ENCODE measurements at regions not wholly inside any gene's neighbourhood (a gene's known extent, or its start where the extent isn't known, plus 50 kb on each side); places are given as distances from the start of the nearest gene placed in this dataset.
"Not testable (repeated sequence)": the region's sequence is repeated elsewhere in the genome, so short reads cannot be mapped to it uniquely, and the experiment has no call there.

DNA sequence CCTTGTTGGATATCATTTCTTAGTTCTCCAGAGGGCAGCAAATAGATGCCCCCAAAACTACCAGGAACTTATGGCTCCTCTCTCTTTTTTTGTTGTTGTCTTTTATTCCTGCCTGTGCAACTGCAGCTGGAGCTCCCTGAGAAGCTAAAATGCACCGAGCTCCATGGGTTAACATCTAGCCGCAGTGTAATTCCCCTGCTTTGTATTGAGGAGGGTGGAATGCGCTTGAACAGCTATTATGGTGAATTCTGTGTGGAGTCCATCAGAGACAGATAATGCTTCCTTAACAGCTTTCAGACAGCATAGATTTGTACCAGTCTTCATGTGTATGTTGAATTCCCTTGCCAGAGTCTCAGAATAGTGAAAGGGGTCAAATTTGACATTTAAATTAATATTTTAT, 475.2 kb upstream of the FRG2C start:
- Histone ChIP-seq H3K9me3 (ENCODE audit: control insufficient read depth, insufficient read depth, low read depth, low read length) (no peaks in the 10 kb centered on the region), H4K20me1 (ENCODE audit: control insufficient read depth, extremely low read depth, insufficient read depth, low read length) (no peaks in the 10 kb centered on the region), H3K36me3 (ENCODE audit: control insufficient read depth, insufficient read depth, low read length) (no peaks in the 10 kb centered on the region), H3K4me2 (ENCODE audit: extremely low read depth, insufficient read depth, low read length) (no peak overlapping the region), H2AFZ (ENCODE audit: low read length) (no peak overlapping the region), H3K4me1 (ENCODE audit: control insufficient read depth, extremely low read depth, insufficient read depth, low read length) (no peaks in the 10 kb centered on the region), H3K27ac (ENCODE audit: insufficient read depth, low read length) (no peak overlapping the region), H3K9ac (ENCODE audit: insufficient read depth, low read length) (no peak overlapping the region), H3K27me3 (ENCODE audit: control insufficient read depth, insufficient read depth, low read length) (no peaks in the 10 kb centered on the region), H3K79me2 (ENCODE audit: control insufficient read depth, insufficient read depth, low read length) (no peaks in the 10 kb centered on the region), H3K4me3 (replicated peaks in 1 of 4; ENCODE audit: control extremely low read depth in 1 of 4, insufficient read depth in 1 of 4, low read depth in 3 of 4, low read length in 4 of 4) (no peak overlapping the region)
- TF ChIP-seq EZH2 (IDR thresholded peaks at IDR 0.05; ENCODE audit: low read length, missing control alignments) = no peak
- TF ChIP-seq, protein P1, sequence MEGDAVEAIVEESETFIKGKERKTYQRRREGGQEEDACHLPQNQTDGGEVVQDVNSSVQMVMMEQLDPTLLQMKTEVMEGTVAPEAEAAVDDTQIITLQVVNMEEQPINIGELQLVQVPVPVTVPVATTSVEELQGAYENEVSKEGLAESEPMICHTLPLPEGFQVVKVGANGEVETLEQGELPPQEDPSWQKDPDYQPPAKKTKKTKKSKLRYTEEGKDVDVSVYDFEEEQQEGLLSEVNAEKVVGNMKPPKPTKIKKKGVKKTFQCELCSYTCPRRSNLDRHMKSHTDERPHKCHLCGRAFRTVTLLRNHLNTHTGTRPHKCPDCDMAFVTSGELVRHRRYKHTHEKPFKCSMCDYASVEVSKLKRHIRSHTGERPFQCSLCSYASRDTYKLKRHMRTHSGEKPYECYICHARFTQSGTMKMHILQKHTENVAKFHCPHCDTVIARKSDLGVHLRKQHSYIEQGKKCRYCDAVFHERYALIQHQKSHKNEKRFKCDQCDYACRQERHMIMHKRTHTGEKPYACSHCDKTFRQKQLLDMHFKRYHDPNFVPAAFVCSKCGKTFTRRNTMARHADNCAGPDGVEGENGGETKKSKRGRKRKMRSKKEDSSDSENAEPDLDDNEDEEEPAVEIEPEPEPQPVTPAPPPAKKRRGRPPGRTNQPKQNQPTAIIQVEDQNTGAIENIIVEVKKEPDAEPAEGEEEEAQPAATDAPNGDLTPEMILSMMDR (conservative IDR thresholded peaks at IDR 0.05 in 1 of 2, IDR thresholded peaks at IDR 0.05 in 1 of 2; ENCODE audit: low read depth in 1 of 2, low read length in 2 of 2) = no peak
- no peak for DNase-seq (ENCODE audit: low read depth in 2 of 2)

DNA sequence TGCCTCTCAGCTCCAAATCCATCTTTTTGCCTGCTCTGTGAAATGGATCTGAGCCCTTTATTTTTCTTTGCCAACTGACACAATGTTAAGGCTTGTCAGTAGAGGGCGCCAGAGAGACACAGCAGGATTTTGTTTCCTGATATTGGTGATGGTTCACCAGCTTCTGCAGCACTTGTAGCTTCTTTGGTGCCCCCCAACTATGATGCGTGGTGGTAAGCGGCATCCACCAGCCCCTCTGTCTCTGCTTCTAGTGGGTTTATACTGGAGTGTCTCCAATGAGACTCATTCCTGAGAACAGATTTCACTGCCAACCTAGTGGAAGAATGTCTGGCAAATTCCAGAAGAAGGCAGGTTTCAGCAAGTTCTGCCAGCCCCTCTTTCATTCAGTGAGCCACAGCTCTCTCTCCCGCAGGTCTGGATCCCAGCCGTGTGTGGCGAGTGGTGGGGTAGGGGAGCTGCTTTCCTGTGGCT, 471.9 kb upstream of the FRG2C start:
- Histone ChIP-seq H3K4me2 (ENCODE audit: extremely low read depth, insufficient read depth, low read length) (no peak overlapping the region), H3K4me1 (ENCODE audit: control insufficient read depth, extremely low read depth, insufficient read depth, low read length) (no peaks in the 10 kb centered on the region), H3K4me3 (replicated peaks in 1 of 4; ENCODE audit: control extremely low read depth in 1 of 4, insufficient read depth in 1 of 4, low read depth in 3 of 4, low read length in 4 of 4) (no peak overlapping the region), H2AFZ (ENCODE audit: low read length) (no peak overlapping the region), H3K27ac (ENCODE audit: insufficient read depth, low read length) (no peak overlapping the region), H4K20me1 (ENCODE audit: control insufficient read depth, extremely low read depth, insufficient read depth, low read length) (no peaks in the 10 kb centered on the region), H3K9me3 (ENCODE audit: control insufficient read depth, insufficient read depth, low read depth, low read length) (no peaks in the 10 kb centered on the region), H3K36me3 (ENCODE audit: control insufficient read depth, insufficient read depth, low read length) (no peaks in the 10 kb centered on the region), H3K9ac (ENCODE audit: insufficient read depth, low read length) (no peak overlapping the region), H3K79me2 (ENCODE audit: control insufficient read depth, insufficient read depth, low read length) (no peaks in the 10 kb centered on the region), H3K27me3 (ENCODE audit: control insufficient read depth, insufficient read depth, low read length) (no peaks in the 10 kb centered on the region)
- DNase-seq (ENCODE audit: low read depth in 2 of 2) = peak; percentile 7 to 49
- TF ChIP-seq, protein P1 (conservative IDR thresholded peaks at IDR 0.05 in 1 of 2, IDR thresholded peaks at IDR 0.05 in 1 of 2; ENCODE audit: low read depth in 1 of 2, low read length in 2 of 2) = peak; percentile 93 to 94
- TF ChIP-seq EZH2 (IDR thresholded peaks at IDR 0.05; ENCODE audit: low read length, missing control alignments) = no peak

GRCh38 chr3:75193797-75194196, 470.3 kb upstream of the FRG2C start:
- DNase-seq (ENCODE audit: low read depth in 2 of 2) = no peak
- Histone ChIP-seq H3K27me3 (ENCODE audit: control insufficient read depth, insufficient read depth, low read length) (no peaks in the 10 kb centered on the region), H4K20me1 (ENCODE audit: control insufficient read depth, extremely low read depth, insufficient read depth, low read length) (no peaks in the 10 kb centered on the region), H3K4me1 (ENCODE audit: control insufficient read depth, extremely low read depth, insufficient read depth, low read length) (no peaks in the 10 kb centered on the region), H3K79me2 (ENCODE audit: control insufficient read depth, insufficient read depth, low read length) (no peaks in the 10 kb centered on the region), H2AFZ (ENCODE audit: low read length) (no peak overlapping the region), H3K4me2 (ENCODE audit: extremely low read depth, insufficient read depth, low read length) (no peak overlapping the region), H3K4me3 (replicated peaks in 1 of 4; ENCODE audit: control extremely low read depth in 1 of 4, insufficient read depth in 1 of 4, low read depth in 3 of 4, low read length in 4 of 4) (no peak overlapping the region), H3K27ac (ENCODE audit: insufficient read depth, low read length) (no peak overlapping the region), H3K9me3 (ENCODE audit: control insufficient read depth, insufficient read depth, low read depth, low read length) (no peaks in the 10 kb centered on the region), H3K36me3 (ENCODE audit: control insufficient read depth, insufficient read depth, low read length) (no peaks in the 10 kb centered on the region), H3K9ac (ENCODE audit: insufficient read depth, low read length) (no peak overlapping the region)
- TF ChIP-seq EZH2 (IDR thresholded peaks at IDR 0.05; ENCODE audit: low read length, missing control alignments) = no peak
- TF ChIP-seq, protein P1 (conservative IDR thresholded peaks at IDR 0.05 in 1 of 2, IDR thresholded peaks at IDR 0.05 in 1 of 2; ENCODE audit: low read depth in 1 of 2, low read length in 2 of 2) = no peak

DNA sequence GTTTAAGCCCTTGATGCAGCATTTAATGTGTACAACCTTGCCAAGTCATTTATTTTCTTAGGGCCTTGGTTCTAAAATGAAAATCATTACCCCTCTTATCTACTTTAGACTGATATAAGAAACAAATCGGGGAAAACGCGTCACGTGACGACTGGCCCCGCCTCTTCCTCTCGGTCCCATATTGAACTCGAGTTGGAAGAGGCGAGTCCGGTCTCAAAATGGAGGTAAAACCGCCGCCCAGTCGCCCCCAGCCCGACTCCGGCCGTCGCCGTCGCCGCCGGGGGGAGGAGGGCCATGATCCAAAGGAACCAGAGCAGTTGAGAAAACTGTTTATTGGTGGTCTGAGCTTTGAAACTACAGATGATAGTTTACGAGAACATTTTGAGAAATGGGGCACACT, 449.8 kb upstream of the FRG2C start:
- not testable (repeated sequence) for H3K4me2 ChIP-seq (ENCODE audit: extremely low read depth, insufficient read depth, low read length); H3K9ac ChIP-seq (ENCODE audit: insufficient read depth, low read length); H3K36me3 ChIP-seq (ENCODE audit: control insufficient read depth, insufficient read depth, low read length); DNase-seq (ENCODE audit: low read depth in 2 of 2); H3K79me2 ChIP-seq (ENCODE audit: control insufficient read depth, insufficient read depth, low read length); H3K4me1 ChIP-seq (ENCODE audit: control insufficient read depth, extremely low read depth, insufficient read depth, low read length); H3K27ac ChIP-seq (ENCODE audit: insufficient read depth, low read length); H3K27me3 ChIP-seq (ENCODE audit: control insufficient read depth, insufficient read depth, low read length); H2AFZ ChIP-seq (ENCODE audit: low read length); H4K20me1 ChIP-seq (ENCODE audit: control insufficient read depth, extremely low read depth, insufficient read depth, low read length); H3K9me3 ChIP-seq (ENCODE audit: control insufficient read depth, insufficient read depth, low read depth, low read length); H3K4me3 ChIP-seq (replicated peaks in 1 of 4; ENCODE audit: control extremely low read depth in 1 of 4, insufficient read depth in 1 of 4, low read depth in 3 of 4, low read length in 4 of 4)

Measured in fibroblast of lung (primary cell).